Colonic mucosa (tissue), 4 donors: ENCODE measurements at regions not wholly inside any gene's neighbourhood (a gene's known extent, or its start where the extent isn't known, plus 50 kb on each side); places are given as distances from the start of the nearest gene placed in this dataset.

Experiments
- DNase-seq: peaks from one replicate; pipeline ENCODE4 v3.0.0-alpha.2; 2020
- H3K27ac ChIP-seq: fragments of 200-600 bp; one replicate; pipeline ENCODE4 v1.8.0; 2021
- H3K27me3 ChIP-seq: fragments of 200-600 bp; one replicate; pipeline ENCODE4 v1.8.0; 2021
- H3K36me3 ChIP-seq: fragments of 200-600 bp; one replicate; pipeline ENCODE4 v1.8.0; 2021
- H3K4me1 ChIP-seq: fragments of 200-600 bp; one replicate; pipeline ENCODE4 v1.8.0; 2021; ENCODE audit warnings: mild to moderate bottlenecking
- H3K4me3 ChIP-seq: fragments of 200-600 bp; one replicate; pipeline ENCODE4 v1.8.0; 2021
- H3K9ac ChIP-seq, 2 donors: one replicate each; pipeline ENCODE4 v1.7.0; 2013; ENCODE audit warnings: control low read depth in 2 of 2, low read depth in 2 of 2, low read length in 2 of 2
- H3K9me3 ChIP-seq: fragments of 200-600 bp; one replicate; pipeline ENCODE4 v1.8.0; 2021
- CTCF ChIP-seq: fragments of 200-600 bp; IDR thresholded peaks from one replicate; pipeline ENCODE4 v1.8.0; 2022; ENCODE audit warnings: antibody characterized with exemption, mild to moderate bottlenecking
- intact Hi-C: fragments of 100-400 bp; cut with DNase I; formaldehyde crosslinking; loops from one replicate; pipeline ENCODE4 v1.14.1; 2022
- donor health status: healthy.
- donor health status: DM: no; HTN: no; CAD: no.
- donor health status: DM: no; HTN: no; CAD: no.

GRCh38 chr16:66196770-66197169 is 169.7 kb upstream of the CDH5 start:
- Histone ChIP-seq H3K27me3 (no peaks in the 10 kb centered on the region), H3K4me3 (no peak overlapping the region), H3K9ac (no peak overlapping the region), H3K4me1 (no peaks in the 10 kb centered on the region), H3K36me3 (no peaks in the 10 kb centered on the region), H3K9me3 (no peaks in the 10 kb centered on the region), H3K27ac (no peak overlapping the region)
- DNase-seq: no peak
- no peak for TF ChIP-seq CTCF
- intact Hi-C loops: no loop called here

GRCh38 chr16:66194866-66195265 is 171.6 kb upstream of the CDH5 start:
- no peak for TF ChIP-seq CTCF
- Histone ChIP-seq H3K27ac (no peak overlapping the region), H3K9ac (no peak overlapping the region), H3K4me3 (no peak overlapping the region), H3K36me3 (no peaks in the 10 kb centered on the region), H3K27me3 (no peaks in the 10 kb centered on the region), H3K4me1 (no peaks in the 10 kb centered on the region), H3K9me3 (no peaks in the 10 kb centered on the region)
- DNase-seq: no peak
- intact Hi-C loops: no loop called here

DNA sequence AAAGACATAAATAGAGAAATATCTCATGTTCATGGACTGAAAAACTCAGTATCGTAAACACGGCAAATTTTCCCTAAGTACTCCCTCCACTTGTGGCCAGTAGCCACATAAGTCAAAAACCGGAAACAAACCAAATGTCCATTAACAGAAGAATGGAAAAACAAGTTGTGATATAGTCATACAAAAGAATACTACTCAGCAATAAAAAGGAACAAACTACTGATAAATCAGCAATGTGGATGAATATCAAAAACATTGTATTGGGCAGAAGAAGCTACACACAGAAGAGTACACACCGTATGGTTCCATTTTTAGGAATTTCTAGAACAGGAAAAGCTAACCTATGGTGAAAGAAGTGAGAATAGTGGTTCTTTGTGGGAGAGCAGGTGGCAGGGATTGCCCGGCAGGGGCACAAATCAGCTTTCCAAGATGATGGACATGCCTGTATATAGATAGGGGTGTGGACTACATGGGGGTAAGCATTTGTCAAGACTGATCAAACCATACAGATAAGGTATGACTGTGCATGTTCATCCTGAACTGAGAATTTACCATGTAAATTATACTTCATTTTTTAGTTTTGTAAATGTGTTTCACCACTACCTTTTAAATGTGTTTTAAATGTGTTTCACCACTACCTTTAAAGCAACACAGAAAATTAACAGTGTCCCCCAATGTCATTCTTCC is 172.8 kb upstream of the CDH5 start:
- TF ChIP-seq CTCF: no peak
- H3K27me3 ChIP-seq: no peaks in the 10 kb centered on the region
- H3K4me3 ChIP-seq: no peak overlapping the region
- DNase-seq: no peak
- H3K4me1 ChIP-seq: no peaks in the 10 kb centered on the region
- intact Hi-C loops: no loop called here
- H3K9me3 ChIP-seq: no peaks in the 10 kb centered on the region
- H3K36me3 ChIP-seq: no peaks in the 10 kb centered on the region
- no peak overlapping the region for H3K27ac ChIP-seq
- H3K9ac ChIP-seq: no peak overlapping the region

- H3K27ac ChIP-seq: no peak overlapping the region
- no peaks in the 10 kb centered on the region for H3K9me3 ChIP-seq
- no peak for TF ChIP-seq CTCF
- no peaks in the 10 kb centered on the region for H3K36me3 ChIP-seq
- intact Hi-C loops: no loop called here
- no peaks in the 10 kb centered on the region for H3K27me3 ChIP-seq
- no peak overlapping the region for H3K4me3 ChIP-seq
- no peaks in the 10 kb centered on the region for H3K4me1 ChIP-seq
- H3K9ac ChIP-seq: no peak overlapping the region
- DNase-seq: no peak
These were observed 176.1 kb upstream of the CDH5 start for GRCh38 chr16:66190411-66190810.

DNA sequence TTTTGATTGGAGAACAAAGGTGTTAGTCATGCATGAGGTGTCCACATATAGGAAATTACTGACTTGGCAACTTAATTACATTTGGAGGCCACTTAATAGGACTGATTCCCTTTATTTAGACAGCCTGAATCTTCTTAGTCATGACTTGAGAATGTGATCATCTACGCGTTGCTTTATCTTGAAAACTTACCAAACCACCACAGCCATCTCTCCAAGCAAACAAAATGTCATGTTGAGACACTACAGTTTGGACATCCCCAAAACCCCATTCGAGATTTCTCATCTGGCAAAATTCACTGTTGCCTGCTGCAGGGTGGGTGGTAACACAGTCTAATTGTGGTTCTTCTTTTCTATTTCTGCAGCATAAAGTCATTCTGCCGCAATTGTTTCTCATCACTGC is 176.5 kb upstream of the CDH5 start:
- Histone ChIP-seq H3K9ac (no peak overlapping the region), H3K4me3 (no peak overlapping the region), H3K36me3 (no peaks in the 10 kb centered on the region), H3K27ac (no peak overlapping the region), H3K27me3 (no peaks in the 10 kb centered on the region), H3K9me3 (no peaks in the 10 kb centered on the region), H3K4me1 (no peaks in the 10 kb centered on the region)
- no peak for TF ChIP-seq CTCF
- intact Hi-C loops: no loop called here
- no peak for DNase-seq
